ENCODE measurements at regions not wholly inside any gene's neighbourhood (a gene's known extent, or its start where the extent isn't known, plus 50 kb on each side); places are given as distances from the start of the nearest gene placed in this dataset.
"Not testable (repeated sequence)": the region's sequence is repeated elsewhere in the genome, so short reads cannot be mapped to it uniquely, and the experiment has no call there.

DNA sequence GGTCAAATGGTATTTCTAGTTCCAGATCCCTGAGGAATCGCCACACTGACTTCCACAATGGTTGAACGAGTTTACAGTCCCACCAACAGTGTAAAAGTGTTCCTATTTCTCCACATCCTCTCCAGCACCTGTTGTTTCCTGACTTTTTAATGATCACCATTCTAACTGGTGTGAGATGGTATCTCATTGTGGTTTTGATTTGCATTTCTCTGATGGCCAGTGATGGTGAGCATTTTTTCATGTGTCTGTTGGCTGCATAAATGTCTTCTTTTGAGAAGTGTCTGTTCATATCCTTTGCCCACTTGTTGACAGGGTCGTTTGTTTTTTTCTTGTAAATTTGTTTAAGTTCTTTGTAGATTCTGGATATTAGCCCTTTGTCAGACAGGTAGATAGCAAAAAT lies 269.9 kb upstream of the NREP start:
- not testable (repeated sequence) for DNase-seq (ENCODE audit: extremely low read depth, low read depth, low spot score)

DNA sequence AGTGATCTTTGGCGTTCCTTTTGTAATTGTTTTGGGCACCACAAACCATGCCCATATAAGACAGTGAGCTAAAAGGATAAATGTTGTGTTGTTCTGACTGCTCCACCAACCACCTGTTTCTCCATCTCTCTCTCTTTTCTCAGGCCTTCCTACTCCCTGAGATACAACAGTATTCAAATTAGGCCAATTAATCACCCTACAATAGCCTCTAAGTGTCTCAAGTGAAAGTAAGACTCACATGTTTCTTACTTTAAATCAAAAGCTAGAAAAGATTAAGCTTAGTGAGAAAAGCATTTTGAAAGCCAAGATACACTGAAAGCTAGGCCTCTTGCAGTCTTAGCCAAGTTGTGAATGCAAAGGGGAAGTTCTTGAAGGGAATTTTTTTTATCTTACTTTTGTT lies 268.8 kb upstream of the NREP start:
- no peak for DNase-seq (ENCODE audit: extremely low read depth, low read depth, low spot score)

DNA sequence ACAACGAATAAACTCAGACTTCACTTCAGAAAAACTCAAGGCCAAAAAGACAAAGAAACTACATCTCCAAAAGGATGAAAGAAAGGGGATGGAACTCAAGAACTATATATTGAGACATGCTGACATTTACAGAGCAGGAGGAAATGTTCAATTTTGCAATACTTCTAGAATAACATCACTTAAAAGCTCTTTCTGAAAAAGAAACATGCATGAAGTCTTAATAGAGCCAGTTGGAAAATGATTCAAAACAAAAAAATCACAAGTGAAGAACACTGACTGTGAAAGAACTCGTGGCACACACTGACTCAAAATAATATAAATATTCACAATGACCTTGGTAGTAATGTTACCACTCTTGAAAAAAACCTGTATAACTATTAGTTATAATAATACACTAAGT lies 267.8 kb upstream of the NREP start:
- no peak for DNase-seq (ENCODE audit: extremely low read depth, low read depth, low spot score)

DNA sequence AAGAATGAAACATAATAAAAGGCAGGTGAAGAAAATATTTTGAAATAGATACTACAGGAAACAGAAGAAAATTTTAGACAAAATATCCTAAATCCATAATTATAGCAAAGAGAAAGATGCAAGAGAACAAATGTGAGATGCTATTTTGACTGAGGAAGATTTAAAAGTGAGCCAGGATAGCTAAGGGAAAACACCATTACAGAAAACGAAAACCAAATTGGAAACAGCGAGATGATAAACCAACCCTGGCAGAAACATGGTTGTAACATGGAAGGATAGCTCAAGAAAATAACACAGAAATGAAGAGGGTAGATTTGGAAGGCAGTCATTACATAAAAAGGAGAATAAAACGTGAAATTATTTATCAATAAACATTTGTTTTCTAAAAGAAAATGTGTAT lies 267.2 kb upstream of the NREP start:
- DNase-seq (ENCODE audit: extremely low read depth, low read depth, low spot score), result no peak

DNA sequence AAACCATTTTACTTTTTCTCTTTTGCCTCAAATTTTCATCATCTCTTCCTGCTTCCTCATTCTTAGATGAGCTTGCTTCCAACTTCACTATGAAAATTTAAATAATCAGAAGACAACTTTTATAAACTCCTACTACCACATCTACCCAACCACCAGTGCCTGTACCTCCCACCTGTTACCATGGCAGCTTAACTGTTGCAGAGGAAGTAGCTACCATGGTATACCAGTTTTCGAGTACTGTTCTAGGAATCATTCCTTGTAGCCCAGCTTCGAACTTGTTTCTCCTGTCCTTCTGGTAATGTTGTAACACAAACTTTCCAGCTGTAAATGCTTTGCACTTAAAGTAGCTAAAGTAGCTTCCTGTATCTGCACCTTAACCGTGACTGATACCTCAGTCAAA lies 266.8 kb upstream of the NREP start:
- DNase-seq (ENCODE audit: extremely low read depth, low read depth, low spot score), result no peak

DNA sequence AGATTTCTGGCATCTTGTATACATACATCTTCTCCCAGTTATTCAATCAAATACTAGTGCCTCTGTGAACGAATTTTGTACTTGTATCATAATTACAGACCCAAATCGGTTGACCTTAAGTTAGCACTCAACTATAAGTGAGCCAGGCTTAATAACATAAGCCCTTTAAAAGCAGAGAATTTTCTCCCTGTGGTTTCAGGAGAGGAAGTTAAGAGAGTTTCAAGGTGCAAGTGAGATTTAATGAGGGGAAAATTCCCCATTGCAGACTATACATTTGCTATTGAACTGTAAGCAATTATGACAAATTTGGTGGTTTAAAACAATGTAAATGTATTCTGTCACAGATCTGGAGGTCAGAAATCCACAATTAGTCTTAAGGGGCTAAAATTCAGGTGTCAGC lies 261.9 kb upstream of the NREP start:
- no peak for DNase-seq (ENCODE audit: extremely low read depth, low read depth, low spot score)

DNA sequence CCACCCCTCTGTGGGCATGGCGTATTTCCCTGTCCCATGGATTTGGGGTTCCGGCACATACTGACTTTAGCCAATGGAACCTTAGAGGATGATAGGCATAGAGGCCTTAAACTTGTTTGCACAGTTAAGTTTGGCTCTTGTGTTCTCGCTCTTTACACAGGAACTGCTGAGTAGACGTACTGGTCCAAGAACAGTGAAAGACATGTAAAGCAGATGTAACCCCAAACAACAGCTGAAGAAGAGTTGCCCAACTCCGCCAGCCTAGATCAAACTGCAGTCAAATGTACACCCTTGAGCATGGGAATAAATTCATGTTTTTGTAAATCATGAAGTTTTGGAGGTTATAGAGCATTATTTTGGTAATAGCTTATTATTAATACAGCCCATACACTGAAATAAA lies 260.0 kb upstream of the NREP start:
- DNase-seq (ENCODE audit: extremely low read depth, low read depth, low spot score), result no peak

DNA sequence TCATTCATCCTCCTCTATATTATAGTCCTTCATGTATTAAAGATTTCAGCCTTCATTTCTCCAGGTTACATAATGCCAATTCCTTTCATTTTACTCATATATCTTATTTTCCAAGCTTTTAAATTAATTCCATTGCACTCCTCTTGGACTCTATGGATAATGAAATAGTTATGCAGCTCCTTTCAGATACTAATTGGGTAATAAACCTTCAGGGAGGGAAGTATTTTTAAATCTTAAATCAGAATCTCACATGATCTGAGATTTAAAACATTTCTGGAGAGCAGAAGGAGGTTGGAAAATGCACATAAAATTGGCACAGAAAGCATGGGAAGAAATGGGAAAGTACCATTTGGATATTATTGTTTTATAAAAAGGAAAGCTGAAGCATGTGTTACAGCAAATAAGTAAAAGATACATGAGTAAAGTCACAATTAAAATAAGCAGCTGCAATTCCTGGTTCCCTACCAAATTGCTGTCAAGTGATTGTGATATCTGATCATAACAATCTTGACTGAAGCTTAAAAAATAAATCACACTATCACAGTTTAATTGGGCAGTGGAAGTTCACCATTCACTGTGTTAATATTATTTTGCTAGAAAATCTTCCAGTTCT lies 257.9 kb upstream of the NREP start:
- DNase-seq (ENCODE audit: extremely low read depth, low read depth, low spot score), result no peak

DNA sequence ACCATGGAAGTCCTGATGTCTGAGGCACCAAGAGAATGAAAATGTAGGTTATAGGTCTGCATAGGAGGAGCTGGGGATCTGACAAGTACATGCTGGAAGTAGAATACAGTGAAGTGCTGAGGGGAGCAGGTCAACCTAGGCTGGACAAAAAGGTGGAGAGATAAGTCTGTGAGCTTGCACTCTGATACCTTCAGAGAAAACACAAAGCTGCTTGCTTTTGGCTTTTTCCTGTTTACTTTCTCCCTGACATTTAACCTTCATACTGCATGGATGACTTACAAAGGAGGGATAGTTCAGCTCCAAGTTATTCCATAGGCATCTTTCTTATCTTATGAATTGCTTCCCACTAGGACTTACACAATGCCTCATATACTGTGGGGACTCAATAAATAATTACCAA lies 256.7 kb upstream of the NREP start:
- no peak for DNase-seq (ENCODE audit: extremely low read depth, low read depth, low spot score)

DNA sequence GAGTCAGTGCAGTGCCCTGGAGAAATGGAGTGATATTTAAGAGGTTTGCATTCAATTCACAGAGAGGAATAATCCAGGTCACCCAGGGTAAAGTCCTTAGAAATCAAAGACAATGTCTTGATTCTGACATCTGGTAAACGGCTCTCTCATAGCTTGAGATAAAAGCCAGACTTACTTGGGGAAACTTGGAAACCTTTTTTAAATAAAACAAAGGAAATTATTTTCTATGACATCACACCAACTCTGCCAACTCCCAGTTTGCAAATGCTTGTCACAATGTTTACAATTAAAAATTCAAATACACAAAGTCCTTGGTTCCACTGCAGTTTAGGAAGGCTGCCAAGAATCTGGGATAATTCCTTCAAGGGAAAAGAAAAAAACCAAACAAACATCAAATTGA lies 255.1 kb upstream of the NREP start:
- DNase-seq (ENCODE audit: extremely low read depth, low read depth, low spot score), result no peak

DNA sequence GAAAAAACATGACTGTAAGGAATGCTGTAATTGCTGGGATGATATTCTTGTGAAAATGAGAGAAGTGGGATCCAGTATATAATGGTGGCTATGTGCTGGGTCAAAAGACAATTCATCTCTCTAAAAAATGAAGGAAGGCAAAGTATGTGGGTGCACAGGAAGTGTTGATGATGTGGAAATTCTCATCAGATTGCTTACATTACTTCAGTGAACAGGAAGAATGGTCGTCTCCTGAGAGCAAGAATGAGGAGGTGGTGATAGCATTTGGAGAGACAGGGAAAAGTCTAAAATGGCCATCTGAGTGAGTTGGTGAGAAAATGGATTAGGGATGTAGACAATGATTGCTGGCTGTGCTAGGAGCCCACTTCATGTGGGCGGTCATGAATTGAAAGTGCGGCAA lies 253.5 kb upstream of the NREP start:
- DNase-seq (ENCODE audit: extremely low read depth, low read depth, low spot score), result no peak

DNA sequence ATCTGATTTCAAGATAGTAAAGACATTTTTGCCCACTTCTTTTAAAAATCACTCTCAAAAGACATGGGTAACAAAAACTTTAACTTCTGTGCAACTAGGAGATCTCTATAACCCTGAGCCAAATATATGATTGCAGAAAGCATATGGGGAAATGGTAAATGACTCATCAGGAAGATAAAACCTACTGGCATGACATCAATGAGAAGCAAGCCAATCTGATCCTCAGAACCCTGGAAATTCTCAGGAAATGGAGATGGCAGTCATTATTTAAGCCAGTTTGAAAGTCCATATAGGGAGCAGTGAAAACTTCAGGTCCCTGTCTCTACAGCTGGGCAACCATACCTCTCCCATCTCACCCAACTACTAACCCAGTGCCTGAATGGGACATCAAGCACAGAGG lies 249.7 kb upstream of the NREP start:
- DNase-seq (ENCODE audit: extremely low read depth, low read depth, low spot score), result no peak

DNA sequence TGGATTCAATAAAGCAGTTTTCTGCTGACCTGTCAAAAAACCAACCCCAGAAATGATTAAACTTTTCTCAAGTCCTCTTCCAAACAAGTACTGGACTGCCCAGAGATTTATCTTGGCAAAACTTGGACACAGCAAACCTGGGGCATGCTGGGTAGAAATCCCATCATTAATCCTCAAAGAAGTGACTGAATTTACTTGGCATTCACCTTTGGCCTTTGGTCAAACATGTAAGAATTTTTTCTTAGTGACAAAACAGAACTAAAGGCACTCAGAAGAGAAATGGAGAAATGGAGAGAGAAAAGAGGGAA lies 248.6 kb upstream of the NREP start:
- DNase-seq (ENCODE audit: extremely low read depth, low read depth, low spot score), result no peak

DNA sequence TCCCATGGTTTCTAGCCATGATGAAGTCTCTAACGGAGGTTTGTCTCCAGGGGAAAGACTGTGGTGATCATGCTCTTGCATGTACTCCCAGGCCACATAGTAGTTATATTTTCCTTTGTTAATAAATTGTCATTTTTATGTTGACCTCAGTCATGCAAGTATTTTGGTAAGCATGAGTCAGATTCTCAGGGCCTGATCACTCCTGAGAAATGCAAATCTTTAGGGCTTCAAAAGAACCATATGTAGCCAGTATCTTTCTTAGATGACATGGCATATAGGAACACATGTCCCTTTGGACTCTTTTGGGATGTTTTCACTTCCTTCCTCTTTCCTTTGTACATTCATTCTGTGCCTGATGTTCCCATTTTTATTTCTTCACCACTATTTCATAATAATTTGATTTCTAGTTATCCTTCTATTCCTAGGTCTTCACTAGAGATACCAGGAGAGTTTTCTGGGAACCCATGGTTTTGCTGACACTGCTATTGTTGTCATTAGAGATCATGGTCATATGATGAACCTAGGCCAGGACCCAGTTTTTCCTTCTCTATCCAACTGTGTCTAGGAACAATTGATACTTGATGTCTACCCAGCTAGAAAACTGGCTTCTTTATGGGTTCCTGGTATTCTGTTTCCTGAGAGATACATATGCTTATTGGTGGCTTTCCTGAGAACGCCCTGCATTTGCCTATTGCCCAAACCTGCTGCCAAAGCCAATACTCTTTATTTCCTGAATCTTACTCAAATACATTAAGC lies 248.1 kb upstream of the NREP start:
- no peak for DNase-seq (ENCODE audit: extremely low read depth, low read depth, low spot score)

DNA sequence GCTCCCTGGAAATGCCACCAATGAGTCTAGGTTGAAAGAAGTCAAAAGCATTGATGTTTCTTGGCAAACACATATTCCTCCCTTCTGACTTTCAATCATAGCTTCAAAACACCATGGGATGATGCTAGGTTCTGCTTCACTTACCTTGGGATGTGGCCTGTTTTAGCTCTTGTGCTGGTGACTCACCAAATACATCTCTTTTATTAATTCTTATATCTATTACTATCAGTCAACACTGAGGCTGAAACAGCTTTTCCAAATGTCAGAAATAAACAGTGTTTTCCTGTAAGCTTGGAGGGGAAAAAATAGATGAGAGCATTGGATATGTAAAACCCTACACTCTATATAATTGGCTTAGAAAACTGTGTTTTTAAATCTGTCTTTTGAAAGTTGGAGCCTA lies 245.4 kb upstream of the NREP start:
- DNase-seq (ENCODE audit: extremely low read depth, low read depth, low spot score), result no peak

DNA sequence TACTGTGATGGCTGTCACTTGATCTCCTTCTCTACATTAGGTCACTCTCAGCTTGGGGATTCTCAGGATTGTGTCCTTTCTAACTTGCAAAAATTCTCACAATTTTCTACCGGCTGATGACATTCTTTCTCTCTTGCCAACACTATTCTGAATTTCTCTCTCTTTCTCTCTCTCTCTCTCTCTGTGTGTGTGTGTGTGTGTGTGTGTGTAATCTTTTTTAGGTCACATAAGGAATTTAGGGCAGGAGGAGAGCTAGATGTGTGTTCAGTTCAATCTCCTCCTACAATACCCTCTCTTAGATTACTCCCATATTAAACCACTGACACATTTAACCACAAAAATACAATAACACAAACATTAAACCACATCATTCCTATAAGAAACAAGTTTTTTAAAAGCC lies 242.3 kb upstream of the NREP start:
- no peak for DNase-seq (ENCODE audit: extremely low read depth, low read depth, low spot score)

DNA sequence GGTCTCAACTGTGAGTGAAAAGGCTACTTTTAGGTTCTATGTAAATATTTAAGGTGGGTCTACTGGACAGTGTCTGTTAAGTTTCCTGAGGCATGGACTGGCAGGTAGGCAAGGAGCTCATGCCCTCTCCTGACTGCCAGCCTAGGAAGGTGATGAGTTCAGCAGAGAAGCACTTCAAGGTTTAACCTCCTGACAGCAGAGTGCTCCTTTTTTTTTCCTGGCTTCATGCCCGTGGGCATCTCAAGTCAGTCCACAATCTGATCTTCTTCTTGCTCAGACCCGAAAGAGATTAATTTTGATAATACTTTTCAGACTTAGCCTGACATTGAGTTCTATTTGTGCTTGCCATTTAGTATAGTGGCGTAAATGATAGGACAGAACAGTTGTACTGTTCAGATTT lies 241.9 kb upstream of the NREP start:
- DNase-seq (ENCODE audit: extremely low read depth, low read depth, low spot score), result no peak

DNA sequence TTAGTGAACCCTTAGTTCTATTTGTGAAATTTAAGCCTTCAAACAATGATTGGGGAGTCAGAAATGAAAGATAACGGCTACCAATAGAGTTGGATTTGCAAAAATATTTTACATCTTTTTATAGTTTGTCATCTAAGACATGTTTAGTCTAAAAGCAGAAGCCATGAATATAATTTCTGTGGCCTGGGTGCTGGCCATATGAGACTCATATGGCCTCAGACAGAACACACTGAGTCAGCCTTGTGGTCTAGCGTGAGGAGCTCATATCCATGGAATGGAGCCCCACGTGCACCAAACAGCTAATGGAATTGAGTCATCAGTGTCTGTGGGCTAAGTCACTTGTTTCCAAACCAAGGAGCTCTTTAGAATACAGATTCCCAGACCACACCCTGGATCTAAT lies 240.7 kb upstream of the NREP start:
- DNase-seq (ENCODE audit: extremely low read depth, low read depth, low spot score), result no peak

DNA sequence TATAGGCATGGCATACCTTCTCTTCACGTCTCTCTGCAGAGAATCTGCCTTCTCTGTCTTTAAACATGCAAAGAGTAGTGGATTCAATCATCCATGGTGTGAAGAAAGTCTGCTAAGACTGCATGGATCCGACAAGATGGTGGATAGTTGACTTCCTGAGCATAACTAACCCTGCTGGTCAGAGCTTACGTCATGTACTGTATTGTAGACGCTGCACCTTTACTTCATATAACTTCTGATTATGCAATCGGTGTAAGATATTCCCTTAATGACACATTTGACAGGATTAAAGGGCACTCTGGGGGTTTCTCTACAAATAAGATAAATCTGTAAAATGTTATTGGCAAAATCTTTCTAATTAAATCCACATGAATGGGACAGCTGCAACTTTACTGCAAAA lies 240.3 kb upstream of the NREP start:
- DNase-seq (ENCODE audit: extremely low read depth, low read depth, low spot score), result no peak

DNA sequence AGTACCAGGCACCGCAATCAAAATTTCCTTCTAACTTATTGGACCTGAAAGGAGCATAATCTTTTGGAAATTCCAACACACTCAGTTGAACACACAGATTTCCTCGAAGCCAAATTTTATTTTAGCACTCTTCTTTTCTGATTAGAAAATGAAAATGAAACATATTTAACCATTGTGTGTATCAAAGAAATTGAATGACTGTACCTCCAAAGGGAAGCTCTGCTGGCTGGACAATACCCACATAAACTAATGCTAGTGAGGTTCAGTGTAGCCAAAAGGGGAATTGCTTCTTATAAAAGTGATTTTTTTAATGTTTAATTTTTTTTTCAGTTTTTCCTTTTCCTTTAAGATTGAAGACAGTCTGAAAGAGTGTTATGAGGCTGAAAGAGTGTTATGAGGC lies 239.6 kb upstream of the NREP start:
- no peak for DNase-seq (ENCODE audit: extremely low read depth, low read depth, low spot score)

DNA sequence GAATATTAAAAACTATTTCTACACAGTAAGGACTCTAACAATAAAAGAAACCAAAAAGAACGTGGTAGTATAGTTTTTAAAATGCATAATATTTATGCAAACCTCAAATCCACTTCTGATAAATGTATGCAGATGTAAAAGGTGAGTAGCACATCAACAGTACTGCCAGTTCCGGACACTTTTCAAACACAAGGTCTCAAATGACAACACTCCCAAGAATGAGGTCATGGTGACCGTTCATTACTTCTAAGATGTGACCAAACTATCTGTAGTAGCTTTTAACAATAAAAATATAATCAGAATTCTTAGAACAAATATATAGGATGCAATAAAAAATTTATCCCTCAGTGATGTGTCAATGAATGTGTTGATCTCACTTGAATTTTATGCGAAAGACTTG lies 238.7 kb upstream of the NREP start:
- DNase-seq (ENCODE audit: extremely low read depth, low read depth, low spot score), result no peak

DNA sequence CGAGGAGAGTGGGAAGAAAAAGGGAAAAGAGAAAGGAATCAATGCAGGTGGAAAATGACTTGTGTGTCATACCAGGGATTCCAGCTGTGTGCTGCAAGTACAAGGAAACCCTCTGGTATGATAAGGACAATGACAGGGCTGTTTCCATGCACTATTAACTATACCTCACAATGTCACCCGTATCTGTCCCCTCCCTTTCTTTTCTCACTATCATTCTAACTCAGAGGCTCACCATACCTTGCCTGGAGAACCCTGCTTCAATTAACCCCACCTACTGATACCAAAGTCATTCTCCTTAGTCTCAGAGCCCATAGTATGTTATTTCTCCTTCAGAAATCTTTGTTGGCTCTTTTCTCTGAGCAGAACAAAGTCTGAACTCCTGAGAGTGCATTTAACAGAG lies 236.2 kb upstream of the NREP start:
- DNase-seq (ENCODE audit: extremely low read depth, low read depth, low spot score), result no peak

DNA sequence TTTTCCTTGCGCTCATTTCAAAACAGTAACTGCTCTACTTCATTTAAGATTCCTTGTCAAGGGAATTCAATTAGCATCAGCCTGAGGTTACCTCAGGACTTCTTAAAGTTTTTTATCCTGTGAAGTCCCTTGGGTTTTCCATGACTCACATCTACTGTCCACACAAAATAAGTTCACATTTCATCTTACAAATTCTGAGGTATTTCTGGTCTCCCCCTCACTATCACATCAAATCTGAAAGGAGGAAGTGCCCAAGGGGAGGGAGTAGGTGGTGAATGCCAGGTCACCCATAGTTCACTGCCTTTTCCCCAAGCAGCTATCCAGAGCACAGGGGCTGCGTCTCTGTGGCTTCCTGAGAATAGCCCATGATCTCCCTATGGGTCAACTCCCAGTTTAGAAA lies 227.1 kb upstream of the NREP start:
- no peak for DNase-seq (ENCODE audit: extremely low read depth, low read depth, low spot score)

Measured in glomerular endothelial cell (primary cell).